ENCODE measurements at regions not wholly inside any gene's neighbourhood (a gene's known extent, or its start where the extent isn't known, plus 50 kb on each side); places are given as distances from the start of the nearest gene placed in this dataset.

- H3K4me3 ChIP-seq (replicated peaks; ENCODE audit: low read depth, low read length): no peak overlapping the region
- no peak for TF ChIP-seq CTCF (IDR thresholded peaks at IDR 0.05; ENCODE audit: low read length, missing control alignments)
- DNase-seq (ENCODE audit: low read depth): no peak
Measured at GRCh38 chr3:88596451-88596850, 446.7 kb downstream of the C3orf38 start.

- no peak for DNase-seq (ENCODE audit: low read depth)
- H3K4me3 ChIP-seq (replicated peaks; ENCODE audit: low read depth, low read length): no peak overlapping the region
- TF ChIP-seq CTCF (IDR thresholded peaks at IDR 0.05; ENCODE audit: low read length, missing control alignments): no peak
Measured at GRCh38 chr3:88610820-88611219, 461.1 kb downstream of the C3orf38 start.

GRCh38 chr3:88611826-88612326 lies 462.1 kb downstream of the C3orf38 start:
- H3K4me3 ChIP-seq (replicated peaks; ENCODE audit: low read depth, low read length): no peak overlapping the region
- TF ChIP-seq CTCF (IDR thresholded peaks at IDR 0.05; ENCODE audit: low read length, missing control alignments): no peak
- no peak for DNase-seq (ENCODE audit: low read depth)

GRCh38 chr3:88616413-88616812 lies 466.7 kb downstream of the C3orf38 start:
- no peak for DNase-seq (ENCODE audit: low read depth)
- no peak overlapping the region for H3K4me3 ChIP-seq (replicated peaks; ENCODE audit: low read depth, low read length)
- TF ChIP-seq CTCF (IDR thresholded peaks at IDR 0.05; ENCODE audit: low read length, missing control alignments): no peak

- DNase-seq (ENCODE audit: low read depth): no peak
- no peak overlapping the region for H3K4me3 ChIP-seq (replicated peaks; ENCODE audit: low read depth, low read length)
- TF ChIP-seq CTCF (IDR thresholded peaks at IDR 0.05; ENCODE audit: low read length, missing control alignments): no peak
Measured at GRCh38 chr3:88617283-88617682, 467.5 kb downstream of the C3orf38 start.

GRCh38 chr3:88618021-88618645 lies 468.4 kb downstream of the C3orf38 start:
- no peak for TF ChIP-seq CTCF (IDR thresholded peaks at IDR 0.05; ENCODE audit: low read length, missing control alignments)
- DNase-seq (ENCODE audit: low read depth): no peak
- no peak overlapping the region for H3K4me3 ChIP-seq (replicated peaks; ENCODE audit: low read depth, low read length)

GRCh38 chr3:88621586-88621985 lies 471.8 kb downstream of the C3orf38 start:
- DNase-seq (ENCODE audit: low read depth): no peak
- H3K4me3 ChIP-seq (replicated peaks; ENCODE audit: low read depth, low read length): no peak overlapping the region
- TF ChIP-seq CTCF (IDR thresholded peaks at IDR 0.05; ENCODE audit: low read length, missing control alignments): no peak

Measured in fibroblast of pulmonary artery (primary cell).